ENCODE measurements at regions not wholly inside any gene's neighbourhood (a gene's known extent, or its start where the extent isn't known, plus 50 kb on each side); places are given as distances from the start of the nearest gene placed in this dataset.

GRCh38 chr3:151556596-151556995, 95.7 kb upstream of the IGSF10 start:
- no peak overlapping the region for H2BK120ac ChIP-seq (replicated peaks; ENCODE audit: low read depth, low read length)
- no peak overlapping the region for H3K4ac ChIP-seq (replicated peaks; ENCODE audit: insufficient read length, low read depth, low read length)
- H3K36me3 ChIP-seq (ENCODE audit: control insufficient read depth in 2 of 4, insufficient read depth in 4 of 4, low read length in 3 of 4): no peaks in the 10 kb centered on the region
- no peak overlapping the region for H3K23ac ChIP-seq (ENCODE audit: insufficient read length)
- ChIA-PET POLR2A (ENCODE audit: partially characterized antibody) (no interaction called here), CTCF (ENCODE audit: partially characterized antibody) (no interaction called here)
- no peak overlapping the region for H4K91ac ChIP-seq (replicated peaks; ENCODE audit: insufficient read length, low read length)
- no peak overlapping the region for H3K9ac ChIP-seq (replicated peaks in 1 of 4; ENCODE audit: extremely low read depth in 1 of 4, low read depth in 3 of 4, low read length in 3 of 4)
- H3K27ac ChIP-seq (ENCODE audit: low read depth, low read length): no peak overlapping the region
- TF ChIP-seq RFX5 (IDR thresholded peaks at IDR 0.05; ENCODE audit: borderline replicate concordance, low read depth, low read length): no peak
- TF ChIP-seq RBBP5 (IDR thresholded peaks at IDR 0.05; ENCODE audit: borderline replicate concordance, low read depth, low read length): no peak
- TF ChIP-seq JUN (IDR thresholded peaks at IDR 0.05; ENCODE audit: low read depth, low read length): no peak
- TF ChIP-seq EP300 (IDR thresholded peaks at IDR 0.05; ENCODE audit: borderline replicate concordance in 1 of 2, low read depth in 2 of 2, low read length in 2 of 2): no peak
- no peak for TF ChIP-seq HDAC6 (IDR thresholded peaks at IDR 0.05; ENCODE audit: low read depth, low read length)
- no peak for TF ChIP-seq CTBP2 (IDR thresholded peaks at IDR 0.05; ENCODE audit: borderline replicate concordance, insufficient read depth, insufficient read length, low read length)
- TF ChIP-seq SUZ12 (IDR thresholded peaks at IDR 0.05; ENCODE audit: low read length): no peak
- TF ChIP-seq BRCA1 (IDR thresholded peaks at IDR 0.05; ENCODE audit: low read depth, low read length): no peak
- TF ChIP-seq BCL11A (IDR thresholded peaks at IDR 0.05; ENCODE audit: low read depth in 2 of 2, low read length in 2 of 2): no peak
- TF ChIP-seq ATF2 (IDR thresholded peaks at IDR 0.05; ENCODE audit: low read length): no peak
- TF ChIP-seq SP1 (IDR thresholded peaks at IDR 0.05; ENCODE audit: low read depth, low read length): no peak
- no peak for TF ChIP-seq KDM5A (IDR thresholded peaks at IDR 0.05; ENCODE audit: low read length)
- no peak for TF ChIP-seq CBX8 (IDR thresholded peaks at IDR 0.05; ENCODE audit: borderline replicate concordance, low read depth, low read length)
- no peaks in the 10 kb centered on the region for H4K20me1 ChIP-seq (replicated peaks in 1 of 2; ENCODE audit: control insufficient read depth in 1 of 2, insufficient read depth in 2 of 2, low read length in 2 of 2)
- H3K4me1 ChIP-seq (replicated peaks in 1 of 4; ENCODE audit: control insufficient read depth in 3 of 4, insufficient read depth in 4 of 4, low read length in 3 of 4): peaks cover 0 to 2% (median 0%) of the 10 kb centered on the region in 4 experiments; a peak in 1 of 7 replicates
- no peaks in the 10 kb centered on the region for H3K79me1 ChIP-seq (ENCODE audit: low read depth, low read length)
- no peak overlapping the region for H3K14ac ChIP-seq (ENCODE audit: insufficient read length)
- no peak overlapping the region for H2BK5ac ChIP-seq (ENCODE audit: low read depth, low read length)
- H3K79me2 ChIP-seq (ENCODE audit: control insufficient read depth in 1 of 2, insufficient read depth in 2 of 2, low read length in 2 of 2): no peaks in the 10 kb centered on the region
- H2AK5ac ChIP-seq (ENCODE audit: low read depth, low read length): no peak overlapping the region
- FAIRE-seq (no peak), DNase-seq (ENCODE audit: low read depth in 1 of 2, low spot score in 2 of 2) (no peak)
- H2BK15ac ChIP-seq (ENCODE audit: low read length): no peak overlapping the region
- no peaks in the 10 kb centered on the region for H3K23me2 ChIP-seq (ENCODE audit: low read depth, low read length)
- H2BK12ac ChIP-seq (ENCODE audit: low read depth, low read length): no peak overlapping the region
- H3K4me3 ChIP-seq (ENCODE audit: extremely low read depth in 1 of 4, insufficient read depth in 2 of 4, low read depth in 3 of 4, low read length in 4 of 4): no peak overlapping the region
- no peak overlapping the region for H2BK20ac ChIP-seq (ENCODE audit: low read length)
- no peak overlapping the region for H4K8ac ChIP-seq (ENCODE audit: extremely low read depth, insufficient read depth, low read length)
- no peak overlapping the region for H3K4me2 ChIP-seq (ENCODE audit: insufficient read depth in 1 of 2, low read depth in 2 of 2, low read length in 2 of 2)
- H3K18ac ChIP-seq (ENCODE audit: extremely low read depth, low read length): no peak overlapping the region
- H3K56ac ChIP-seq (replicated peaks; ENCODE audit: insufficient read length, low read depth, low read length): no peak overlapping the region
- no peak overlapping the region for H2AFZ ChIP-seq (ENCODE audit: low read length)
- no peak overlapping the region for H4K5ac ChIP-seq (ENCODE audit: insufficient read length, low read depth, low read length)
- no peaks in the 10 kb centered on the region for H3K27me3 ChIP-seq (replicated peaks in 1 of 4; ENCODE audit: control insufficient read depth in 3 of 4, extremely low read depth in 1 of 4, insufficient read depth in 3 of 4, low read length in 3 of 4)
- peaks cover 0 to 3% of the 10 kb centered on the region in 2 experiments; a peak in 1 of 4 replicates for H3K9me3 ChIP-seq (ENCODE audit: insufficient read depth in 2 of 2, low read depth in 1 of 2, low read length in 1 of 2)
- WGBS, 2 experiments (ENCODE audit: extremely low coverage in 1 of 2, insufficient coverage in 1 of 2, insufficient read length in 1 of 2, insufficient replicate concordance in 2 of 2, low coverage in 1 of 2, low lambda C conversion rate in 2 of 2, missing lambda C conversion rate in 1 of 2): 77 to 100% methylated on average over 1 to 3 of the region's 3 CpGs
